K562 (cell line): ENCODE measurements at regions not wholly inside any gene's neighbourhood (a gene's known extent, or its start where the extent isn't known, plus 50 kb on each side); places are given as distances from the start of the nearest gene placed in this dataset.

Experiments used
- ASH1L ChIP-seq: fragments of 450-650 bp; IDR thresholded peaks from 2 replicates; pipeline ENCODE4 v1.6.1; 2018; ENCODE audit warnings: borderline replicate concordance, mild to moderate bottlenecking, low read depth; ENCODE audit not compliant: partially characterized antibody
- ATF1 ChIP-seq, 2 experiments: fragments of 450-650 bp in 1 of 2; IDR thresholded peaks; 2 replicates each; pipeline ENCODE4 v1.6.1; 2016; ENCODE audit warnings: missing compliant biosample characterization in 1 of 2, missing genetic modification characterization in 1 of 2
- BRD9 ChIP-seq: fragments of 450-650 bp; IDR thresholded peaks from 2 replicates; pipeline ENCODE4 v1.6.1; 2018; ENCODE audit warnings: low read depth; ENCODE audit not compliant: partially characterized antibody
- DMBX1 ChIP-seq: fragments of 250-450 bp; sonication (Bioruptor Pico); IDR thresholded peaks from 2 replicates; pipeline ENCODE4 v1.8.0; 2022; ENCODE audit warnings: inconsistent platforms, mild to moderate bottlenecking, moderate library complexity, borderline replicate concordance
- ETV6 ChIP-seq, 3 experiments: fragments of 150-350 bp in 1 of 3; sonication (generic) in 1 of 3; formaldehyde crosslinking in 1 of 3; IDR thresholded peaks; 2 replicates each; pipeline versions ENCODE4 v1.6.1 to v1.8.0; 2014 to 2022; ENCODE audit warnings: borderline replicate concordance in 2 of 3, low read depth in 2 of 3, antibody characterized with exemption in 1 of 3, low read length in 1 of 3, mild to moderate bottlenecking in 1 of 3, missing genetic modification reagents in 1 of 3
- HMGXB4 ChIP-seq: sonication (generic); formaldehyde crosslinking; IDR thresholded peaks from 2 replicates; pipeline ENCODE4 v1.8.1; 2023; ENCODE audit warnings: mild to moderate bottlenecking, missing genetic modification reagents
- JUNB ChIP-seq: fragments of 450-650 bp; formaldehyde crosslinking; conservative IDR thresholded peaks from 2 replicates; pipeline ENCODE4 v1.4.0; 2020; ENCODE audit warnings: mild to moderate bottlenecking
- KLF10 ChIP-seq: fragments of 250-450 bp; sonication (Bioruptor Pico); IDR thresholded peaks from 2 replicates; pipeline ENCODE4 v1.6.1; 2021; ENCODE audit warnings: matching md5 sums
- MYC ChIP-seq, 2 experiments: fragments of 250-450 bp in 1 of 2; sonication (Bioruptor Pico) in 1 of 2; IDR thresholded peaks; 2 replicates each; pipeline versions ENCODE4 v1.5.1 to v1.6.1; 2012 to 2021; ENCODE audit warnings: low read depth in 2 of 2, borderline replicate concordance in 1 of 2, improper control_type of control experiment in 1 of 2, low read length in 1 of 2, mild to moderate bottlenecking in 1 of 2, moderate library complexity in 1 of 2
- NFATC3 ChIP-seq: fragments of 450-650 bp; IDR thresholded peaks from 2 replicates; pipeline ENCODE4 v1.6.1; 2017; ENCODE audit warnings: mild to moderate bottlenecking
- SMAD3 ChIP-seq: fragments of 450-650 bp; formaldehyde crosslinking; conservative IDR thresholded peaks from 2 replicates; pipeline ENCODE4 v1.4.0; 2020; ENCODE audit warnings: mild to moderate bottlenecking
- SMARCB1 ChIP-seq: IDR thresholded peaks from 2 replicates; pipeline ENCODE4 v1.6.1; 2011; ENCODE audit warnings: improper control_type of control experiment, low read depth; ENCODE audit not compliant: insufficient read length
- SUPT5H ChIP-seq: fragments of 450-650 bp; IDR thresholded peaks from 2 replicates; pipeline ENCODE4 v1.6.1; 2016
- TAL1 ChIP-seq: fragments of 450-650 bp; IDR thresholded peaks from 2 replicates; pipeline ENCODE4 v1.6.1; 2016; ENCODE audit warnings: mild to moderate bottlenecking
- TRIM28 ChIP-seq: fragments of 450-650 bp; IDR thresholded peaks from 2 replicates; pipeline ENCODE4 v1.6.1; 2017
- TSHZ1 ChIP-seq: fragments of 250-450 bp; sonication (Bioruptor Pico); IDR thresholded peaks from 2 replicates; pipeline ENCODE4 v1.4.0; 2020; ENCODE audit warnings: mild to moderate bottlenecking, moderate library complexity
- USF2 ChIP-seq: sonication (generic); formaldehyde crosslinking; IDR thresholded peaks from 2 replicates; pipeline ENCODE4 v1.5.0; 2020; ENCODE audit warnings: missing genetic modification reagents
- ZBTB17 ChIP-seq: fragments of 450-650 bp; formaldehyde crosslinking; IDR thresholded peaks from 2 replicates; pipeline ENCODE4 v1.4.0; 2020; ENCODE audit warnings: mild to moderate bottlenecking
- ZNF133 ChIP-seq: fragments of 250-450 bp; sonication (Bioruptor Pico); IDR thresholded peaks from 2 replicates; pipeline ENCODE4 v1.4.0; 2020; ENCODE audit warnings: mild to moderate bottlenecking
- ZNF316 ChIP-seq: fragments of 450-650 bp; IDR thresholded peaks from 2 replicates; pipeline ENCODE4 v1.6.1; 2016
- ZNF444 ChIP-seq: fragments of 250-450 bp; sonication (Bioruptor Pico); IDR thresholded peaks from 2 replicates; pipeline ENCODE4 v1.4.0; 2020; ENCODE audit warnings: mild to moderate bottlenecking, moderate library complexity
- ZNF583 ChIP-seq: fragments of 250-450 bp; sonication (Bioruptor Pico); IDR thresholded peaks from 2 replicates; pipeline ENCODE4 v1.4.0; 2020
- ZNF780A ChIP-seq: fragments of 250-450 bp; sonication (Bioruptor Pico); IDR thresholded peaks from 2 replicates; pipeline ENCODE4 v1.5.0; 2021; ENCODE audit warnings: mild to moderate bottlenecking

- TF ChIP-seq ETV6 (IDR thresholded peaks at IDR 0.05; ENCODE audit: borderline replicate concordance in 1 of 2, low read depth in 2 of 2, low read length in 1 of 2) (no peak), ETV6 (CRISPR knock-in tag; IDR thresholded peaks at IDR 0.05; ENCODE audit: borderline replicate concordance) (no peak), ZNF780A (CRISPR knock-in tag) (no peak), DMBX1 (CRISPR knock-in tag) (no peak), ZNF316 (peak; percentile 52), TRIM28 (no peak), NFATC3 (no peak), ZNF583 (0 out of 2 replicates have a peak, but pooled peaks have one; percentile 74), TSHZ1 (no peak), SMAD3 (CRISPR knock-in tag) (no peak), ZNF133 (no peak), ZNF444 (CRISPR knock-in tag) (no peak), ATF1 (CRISPR knock-in tag; IDR thresholded peaks at IDR 0.05) (no peak), ATF1 (tag; IDR thresholded peaks at IDR 0.05) (0 out of 2 replicates have a peak, but pooled peaks have one; percentile 31), HMGXB4 (no peak), SMARCB1 (no peak), BRD9 (peak; percentile 86), KLF10 (no peak), TAL1 (peak; percentile 72), ASH1L (no peak), USF2 (CRISPR knock-in tag) (no peak), SUPT5H (0 out of 2 replicates have a peak, but pooled peaks have one; percentile 37), JUNB (no peak), ZBTB17 (CRISPR knock-in tag) (no peak), MYC (IDR thresholded peaks at IDR 0.05; ENCODE audit: low read depth, low read length) (peak; percentile 51; the same call in 1 of the 2 replicates), MYC (CRISPR knock-in tag; IDR thresholded peaks at IDR 0.05; ENCODE audit: borderline replicate concordance, low read depth) (no peak)
Observed at GRCh38 chr4:55729351-55730279, 90.0 kb upstream of the EXOC1L start (continued).
